Type B pancreatic cell (in vitro differentiated cells): ENCODE measurements at regions not wholly inside any gene's neighbourhood (a gene's known extent, or its start where the extent isn't known, plus 50 kb on each side); places are given as distances from the start of the nearest gene placed in this dataset.

Source experiments
- DNase-seq: peaks from one replicate; pipeline ENCODE4 v3.0.0; 2021; ENCODE audit warnings: mixed read lengths; ENCODE audit not compliant: unreplicated experiment; ENCODE audit errors: extremely low spot score
- H3K27ac Mint-ChIP-seq: 2 replicates; pipeline ENCODE4 v1.8.0; 2021; ENCODE audit warnings: mild to moderate bottlenecking, mixed read lengths
- H3K27me3 Mint-ChIP-seq: 2 replicates; pipeline ENCODE4 v1.8.0; 2021; ENCODE audit warnings: mixed read lengths
- H3K36me3 Mint-ChIP-seq: 2 replicates; pipeline ENCODE4 v1.8.0; 2021; ENCODE audit warnings: mixed read lengths
- H3K4me1 Mint-ChIP-seq: one replicate; pipeline ENCODE4 v1.8.0; 2021; ENCODE audit warnings: mixed read lengths; ENCODE audit not compliant: unreplicated experiment
- H3K4me3 Mint-ChIP-seq: 2 replicates; pipeline ENCODE4 v1.8.0; 2021; ENCODE audit warnings: mild to moderate bottlenecking, mixed read lengths
- H3K9me3 Mint-ChIP-seq: 2 replicates; pipeline ENCODE4 v1.8.0; 2021; ENCODE audit warnings: mixed read lengths
- CTCF ChIP-seq: fragments of 200-600 bp; sonication (generic); conservative IDR thresholded peaks from 2 replicates; pipeline ENCODE4 v1.5.0; 2021; ENCODE audit warnings: antibody characterized with exemption, mild to moderate bottlenecking

GRCh38 chr10:79004311-79004710, 64.5 kb upstream of the ZMIZ1 start:
- Mint-ChIP-seq H3K9me3 (no peaks in the 10 kb centered on the region), H3K4me1 (peaks cover 11% of the 10 kb centered on the region), H3K27ac (no peak overlapping the region), H3K27me3 (peaks cover 3% of the 10 kb centered on the region), H3K4me3 (no peak overlapping the region), H3K36me3 (no peaks in the 10 kb centered on the region)
- TF ChIP-seq CTCF, result no peak
- DNase-seq, result no peak

- no peaks in the 10 kb centered on the region for H3K9me3 Mint-ChIP-seq
- no peak for TF ChIP-seq CTCF
- H3K36me3 Mint-ChIP-seq, result no peaks in the 10 kb centered on the region
- H3K27ac Mint-ChIP-seq, result no peak overlapping the region
- peaks cover 11% of the 10 kb centered on the region for H3K4me1 Mint-ChIP-seq
- no peak for DNase-seq
- H3K27me3 Mint-ChIP-seq, result peaks cover 3% of the 10 kb centered on the region
- no peak overlapping the region for H3K4me3 Mint-ChIP-seq
Observed at GRCh38 chr10:79005126-79005810, 63.5 kb upstream of the ZMIZ1 start.

GRCh38 chr10:79007018-79007417, 61.7 kb upstream of the ZMIZ1 start:
- no peak for TF ChIP-seq CTCF

GRCh38 chr10:79007421-79008319, 61.1 kb upstream of the ZMIZ1 start:
- Mint-ChIP-seq H3K27me3 (peaks cover 3% of the 10 kb centered on the region), H3K4me1 (peaks cover 11% of the 10 kb centered on the region), H3K9me3 (no peaks in the 10 kb centered on the region), H3K36me3 (no peaks in the 10 kb centered on the region), H3K4me3 (no peak overlapping the region), H3K27ac (no peak overlapping the region)
- no peak for DNase-seq
- no peak for TF ChIP-seq CTCF

More at GRCh38 chr10:79007018-79007417, 61.7 kb upstream of the ZMIZ1 start:
- H3K27ac Mint-ChIP-seq, result no peak overlapping the region
- no peaks in the 10 kb centered on the region for H3K9me3 Mint-ChIP-seq
- peaks cover 11% of the 10 kb centered on the region for H3K4me1 Mint-ChIP-seq
- no peaks in the 10 kb centered on the region for H3K36me3 Mint-ChIP-seq
- peaks cover 3% of the 10 kb centered on the region for H3K27me3 Mint-ChIP-seq
- H3K4me3 Mint-ChIP-seq, result no peak overlapping the region
- no peak for DNase-seq

- no peak overlapping the region for H3K27ac Mint-ChIP-seq
- no peak for DNase-seq
- peaks cover 7% of the 10 kb centered on the region for H3K27me3 Mint-ChIP-seq
- H3K9me3 Mint-ChIP-seq, result no peaks in the 10 kb centered on the region
- no peak for TF ChIP-seq CTCF
- peaks cover 20% of the 10 kb centered on the region for H3K4me1 Mint-ChIP-seq
- H3K4me3 Mint-ChIP-seq, result no peak overlapping the region
- H3K36me3 Mint-ChIP-seq, result no peaks in the 10 kb centered on the region
Observed at GRCh38 chr10:79009145-79009544, 59.6 kb upstream of the ZMIZ1 start.
